Hypothalamus (tissue), 51 donors: ENCODE measurements at regions not wholly inside any gene's neighbourhood (a gene's known extent, or its start where the extent isn't known, plus 50 kb on each side); places are given as distances from the start of the nearest gene placed in this dataset.
A peak's percentile ranks its signal among the peaks of the same experiment; 100 is the strongest.
"Not testable (repeated sequence)": the region's sequence is repeated elsewhere in the genome, so short reads cannot be mapped to it uniquely, and the experiment has no call there.

Source experiments
- DNase-seq, 51 donors: peaks; one replicate each; lab custom pipeline; 2025; lab: John Stamatoyannopoulos, UW

DNA sequence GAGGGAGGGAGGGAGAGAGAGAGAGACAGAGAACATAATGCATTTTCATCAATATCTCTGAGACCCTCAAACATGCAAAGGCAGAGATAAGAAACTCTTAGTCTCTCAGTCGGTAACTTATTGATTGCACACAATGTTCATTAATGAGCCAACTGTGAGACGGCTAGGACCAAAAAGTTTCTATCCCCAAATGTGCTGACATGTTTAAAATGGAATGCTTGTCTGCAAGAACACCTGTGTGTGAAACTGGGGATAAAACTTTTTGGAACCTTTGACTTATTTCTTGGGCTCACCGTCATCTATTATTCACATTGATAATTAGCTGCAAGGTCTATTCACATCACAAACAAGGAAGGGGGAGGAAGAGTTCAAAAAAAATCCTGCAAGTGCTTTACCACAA is 477.9 kb downstream of the STIM2 start:
- DNase-seq = no peak

DNA sequence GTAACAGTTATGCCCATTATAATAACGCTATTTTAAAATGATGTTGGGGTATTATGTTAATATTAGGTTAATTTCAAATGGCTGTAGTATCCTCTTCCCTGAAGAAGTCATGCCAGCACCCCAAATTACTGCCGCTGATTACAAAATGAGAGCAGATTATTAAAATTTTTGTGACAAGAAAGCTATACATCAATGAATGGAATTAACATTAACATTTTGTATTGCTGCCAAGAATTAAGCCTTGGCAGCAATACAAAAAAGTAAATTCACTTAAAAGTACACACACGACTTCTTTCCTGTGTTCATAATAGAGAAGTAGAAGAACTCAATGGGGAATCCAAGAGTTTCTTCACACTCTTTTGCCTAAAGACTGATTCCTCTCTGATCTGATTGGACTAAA is 482.8 kb downstream of the STIM2 start:
- no peak for DNase-seq

DNA sequence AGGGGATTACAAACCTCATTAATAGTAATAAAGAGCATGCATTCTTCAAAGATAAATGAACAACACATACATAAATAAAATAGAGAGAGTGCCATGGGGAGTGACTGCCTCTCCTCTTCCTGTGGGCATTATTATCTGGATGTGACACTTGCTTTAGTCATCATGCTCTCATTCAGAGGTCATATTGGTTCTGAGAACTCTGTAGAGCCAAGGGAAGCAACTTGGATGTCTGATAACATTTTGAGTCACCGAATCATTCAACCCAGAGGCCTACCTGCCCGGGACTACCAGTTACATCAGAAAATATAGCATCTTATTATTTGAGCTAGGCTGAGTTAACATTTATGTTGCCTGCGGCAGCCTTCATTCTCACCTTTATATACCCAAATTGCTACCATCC is 489.5 kb downstream of the STIM2 start:
- no peak for DNase-seq

DNA sequence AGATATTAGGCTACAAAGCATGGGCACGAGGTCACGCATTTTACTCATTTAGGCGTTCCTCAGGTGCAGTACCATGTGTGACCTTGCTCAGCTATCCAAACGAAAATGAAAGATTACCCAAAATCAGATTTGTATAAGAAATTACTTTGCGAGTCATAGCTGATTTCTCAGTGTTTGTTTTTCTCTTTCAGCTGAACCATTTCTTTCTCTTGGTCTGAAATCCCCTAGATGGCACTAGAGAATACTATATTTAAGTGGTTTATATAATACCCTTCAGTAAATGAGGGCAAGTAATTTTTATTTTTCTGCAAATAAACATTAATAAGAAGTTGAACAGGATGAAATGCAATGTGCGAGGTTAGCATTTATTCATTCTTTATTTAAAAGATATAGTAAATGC is 496.6 kb downstream of the STIM2 start:
- peak in 1 of 51 donors; percentile 24 for DNase-seq

DNA sequence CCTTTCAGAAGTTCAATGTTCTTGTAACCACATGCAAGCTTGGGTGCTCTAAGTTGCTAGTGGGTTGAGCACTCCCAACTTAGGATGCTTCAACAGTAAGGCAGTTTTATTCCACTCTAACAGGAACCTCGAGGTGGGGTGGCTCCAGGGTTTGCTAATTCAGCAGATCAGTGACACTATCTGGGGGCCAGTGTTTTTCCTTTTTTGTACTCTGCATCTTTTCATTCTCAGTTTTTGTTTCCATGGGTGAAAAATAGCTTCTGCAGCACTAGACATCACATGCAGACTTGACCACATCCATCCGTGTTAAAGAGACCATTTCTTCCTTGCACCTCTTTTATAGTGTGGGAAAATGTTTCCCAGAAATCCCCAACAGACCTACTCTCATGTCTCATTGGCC is 497.6 kb downstream of the STIM2 start:
- no peak for DNase-seq

DNA sequence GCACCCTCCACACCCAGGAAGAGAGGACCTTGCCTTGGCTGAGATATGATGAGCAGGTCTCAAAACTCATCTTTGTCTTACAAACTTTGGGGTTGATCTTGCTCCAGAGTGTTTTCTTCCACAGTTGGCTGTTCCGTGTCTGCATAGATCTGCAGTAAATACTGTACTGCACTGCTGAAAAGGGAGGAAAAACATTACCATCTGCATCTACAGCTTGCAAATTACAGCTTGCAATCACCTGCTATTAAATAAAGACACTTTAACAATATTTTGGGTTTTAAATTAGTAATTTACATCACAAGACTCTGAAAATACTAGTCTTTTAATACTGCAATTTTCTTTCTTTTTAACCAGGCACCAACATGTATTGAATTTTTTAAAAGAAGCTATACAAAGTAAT is 499.5 kb downstream of the STIM2 start:
- no peak for DNase-seq

DNA sequence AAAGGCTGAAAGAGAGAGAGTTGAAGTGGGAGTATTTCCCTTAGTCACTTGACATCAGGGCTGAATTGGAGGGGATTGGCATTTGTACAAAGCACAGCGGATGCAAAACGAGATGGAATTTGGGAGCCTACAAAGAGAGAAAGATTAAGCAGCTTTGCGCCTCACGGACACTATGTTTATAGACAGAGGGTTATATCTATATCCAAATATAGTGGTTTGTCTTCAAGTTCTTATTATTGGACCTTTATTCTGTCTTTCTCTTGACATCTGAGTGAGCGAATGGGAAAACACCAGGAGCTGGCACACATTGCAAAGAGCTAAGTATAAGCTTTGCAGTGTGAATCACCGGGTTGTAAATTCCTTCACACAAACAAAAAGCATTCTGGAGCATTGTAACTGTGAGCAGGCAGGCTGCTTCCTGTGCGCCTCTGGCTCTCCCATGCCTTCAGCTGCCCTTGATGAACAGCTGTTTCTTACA is 500.2 kb downstream of the STIM2 start:
- DNase-seq = no peak

DNA sequence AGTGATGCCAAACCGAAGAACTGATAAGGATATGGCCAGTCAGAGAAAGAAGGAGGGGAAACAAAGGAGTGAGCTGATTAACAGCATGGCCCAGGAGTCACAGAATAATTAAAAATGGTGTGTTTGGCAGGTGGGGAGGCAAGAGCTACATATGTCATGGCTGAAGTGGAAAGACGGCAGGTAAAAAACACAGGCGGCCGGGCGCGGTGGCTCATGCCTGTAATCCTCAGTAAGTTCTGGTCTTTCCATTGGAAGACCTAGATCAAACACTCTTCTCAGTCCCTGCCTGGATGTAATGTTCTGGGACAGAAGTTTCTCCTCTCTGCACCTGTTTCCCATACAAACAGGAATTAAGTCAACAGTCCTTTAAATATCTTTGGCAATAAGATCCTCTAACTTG is 503.9 kb downstream of the STIM2 start:
- DNase-seq = no peak

DNA sequence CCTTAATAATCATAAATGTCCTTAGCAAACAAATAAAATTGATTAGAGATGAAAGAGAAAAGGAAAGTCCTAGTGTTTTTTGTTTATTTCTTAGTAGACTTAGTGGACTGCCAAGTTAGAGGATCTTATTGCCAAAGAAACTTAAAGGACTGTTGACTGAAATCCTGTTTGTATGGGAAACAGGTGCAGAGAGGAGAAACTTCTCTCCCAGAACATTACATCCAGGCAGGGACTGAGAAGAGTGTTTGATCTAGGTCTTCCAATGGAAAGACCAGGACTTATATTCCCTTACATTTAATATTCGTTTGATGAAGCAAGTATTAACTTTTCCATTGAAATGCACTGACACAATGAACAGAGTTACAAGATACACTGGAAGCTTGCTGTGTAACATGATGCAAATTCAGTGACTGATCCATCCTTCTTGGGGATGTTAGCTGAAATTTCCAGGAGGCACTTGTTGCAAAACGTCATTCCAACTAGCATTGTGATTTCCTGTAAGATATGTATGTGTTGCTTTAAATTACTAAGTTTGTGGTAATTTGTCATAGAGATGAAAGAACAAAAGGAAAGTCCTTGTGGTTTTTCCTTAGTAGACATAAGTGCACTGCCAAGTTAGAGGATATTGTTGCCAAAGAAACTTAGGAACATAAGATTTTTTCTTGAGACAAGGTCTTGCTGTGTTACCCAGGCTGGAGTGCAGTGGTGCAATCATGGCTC is 505.6 kb downstream of the STIM2 start:
- DNase-seq = no peak

DNA sequence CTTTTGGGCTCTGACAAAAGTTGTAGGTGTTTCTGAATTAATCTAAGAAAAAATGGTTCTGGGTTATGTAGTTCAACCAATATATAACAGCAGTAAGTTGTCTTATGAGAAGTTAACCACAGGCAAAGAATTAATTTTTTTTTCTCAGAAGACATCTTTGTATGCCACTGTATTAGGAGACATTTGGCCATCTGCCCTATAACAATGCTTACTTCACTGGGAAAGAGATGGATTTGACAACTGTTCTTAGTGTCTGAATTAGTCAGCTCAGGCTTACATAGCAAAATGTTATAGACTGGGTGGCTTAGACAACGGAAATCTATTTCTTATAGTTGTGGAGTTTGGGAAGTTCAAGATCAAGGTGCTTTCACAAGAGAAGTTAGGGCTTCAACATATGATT is 508.1 kb downstream of the STIM2 start:
- no peak for DNase-seq

DNA sequence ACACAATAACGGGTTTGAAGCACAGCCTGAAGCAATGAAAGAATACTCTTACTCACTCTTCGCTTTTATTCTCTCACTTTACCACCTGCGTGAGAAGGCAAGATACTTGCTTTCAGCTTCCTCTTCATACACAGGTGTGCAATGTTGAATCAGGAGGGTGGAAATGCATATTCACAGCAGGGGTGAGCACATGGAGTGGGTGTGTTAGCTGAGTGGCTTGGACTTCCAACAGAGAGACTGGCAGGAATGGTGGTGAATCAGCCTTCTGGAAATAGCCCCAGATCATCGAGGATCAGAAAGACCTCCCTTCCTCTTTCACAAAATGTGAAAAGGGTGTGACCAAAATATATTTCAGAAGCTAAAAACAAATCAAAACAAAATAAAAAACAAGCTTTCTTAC is 521.2 kb downstream of the STIM2 start:
- DNase-seq = no peak

DNA sequence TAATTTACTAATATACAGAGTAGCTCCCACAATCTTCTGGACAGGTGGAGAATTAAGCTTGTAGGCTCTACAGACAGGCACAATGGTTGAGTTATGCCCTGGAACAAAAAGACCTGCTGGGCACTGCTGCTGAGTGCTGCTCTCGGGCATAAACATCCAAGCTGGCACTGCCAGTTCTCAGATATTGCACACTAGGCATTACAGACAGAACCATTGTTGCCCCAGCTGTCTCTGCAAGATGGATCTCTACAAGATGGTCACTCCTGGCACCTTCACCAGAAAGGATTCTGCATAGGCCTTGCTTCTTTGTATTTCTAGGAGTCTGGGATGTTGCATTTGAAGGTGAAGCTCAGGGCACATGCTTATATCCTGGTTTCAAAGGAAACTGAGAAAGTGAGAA is 527.1 kb downstream of the STIM2 start:
- DNase-seq = peak in 8 of 51 donors; percentile 0 to 9 (median 2)

DNA sequence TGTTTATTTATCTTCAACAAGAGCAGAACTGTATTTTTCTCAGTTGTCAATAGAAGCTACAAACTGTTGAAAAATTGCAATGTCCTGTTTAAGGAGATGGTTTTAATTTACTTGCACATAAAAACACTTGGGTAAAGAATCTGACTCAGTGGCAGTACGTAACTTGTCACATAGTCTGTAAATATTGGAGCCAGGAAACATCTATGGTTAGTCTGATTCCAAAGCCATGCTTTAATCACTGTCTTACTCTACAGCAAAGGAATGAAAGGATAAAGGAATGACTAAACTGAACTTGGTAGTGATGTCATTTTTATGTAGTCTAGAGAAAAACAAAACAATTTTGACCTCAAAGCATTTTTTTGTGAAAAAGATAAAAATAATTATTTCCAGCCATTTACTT is 537.2 kb downstream of the STIM2 start:
- no peak for DNase-seq

DNA sequence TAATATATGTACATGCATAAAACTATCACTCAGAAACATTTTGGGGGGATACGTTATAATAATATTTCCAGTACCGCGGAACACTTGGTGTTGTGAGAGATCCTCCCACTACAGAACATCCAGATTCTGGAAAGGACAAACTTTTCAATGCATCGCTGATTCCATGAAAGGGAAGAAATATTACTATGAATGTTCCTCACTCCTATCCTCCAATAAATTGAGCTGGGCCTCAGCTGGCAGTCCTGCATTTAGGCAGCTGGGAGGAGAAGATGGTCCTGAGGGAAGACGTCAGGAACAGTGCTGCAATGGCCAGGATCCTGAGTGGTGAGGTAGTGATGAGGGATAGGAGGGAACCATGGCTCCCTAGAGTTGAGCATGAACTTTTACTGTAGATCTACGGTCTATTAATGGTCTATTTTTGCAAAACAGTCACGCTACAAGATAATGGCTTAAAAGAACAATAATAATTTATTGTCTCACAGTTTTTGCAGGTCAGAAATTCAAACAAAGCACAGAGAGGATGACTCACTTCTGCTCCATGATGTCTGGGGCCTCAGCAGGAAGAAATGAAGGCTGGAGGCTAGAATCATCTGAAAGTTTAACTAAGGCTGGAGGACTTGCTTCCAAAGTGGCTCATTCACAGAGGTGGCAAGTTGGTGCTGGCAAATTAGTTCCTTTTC is 538.1 kb downstream of the STIM2 start:
- no peak for DNase-seq

DNA sequence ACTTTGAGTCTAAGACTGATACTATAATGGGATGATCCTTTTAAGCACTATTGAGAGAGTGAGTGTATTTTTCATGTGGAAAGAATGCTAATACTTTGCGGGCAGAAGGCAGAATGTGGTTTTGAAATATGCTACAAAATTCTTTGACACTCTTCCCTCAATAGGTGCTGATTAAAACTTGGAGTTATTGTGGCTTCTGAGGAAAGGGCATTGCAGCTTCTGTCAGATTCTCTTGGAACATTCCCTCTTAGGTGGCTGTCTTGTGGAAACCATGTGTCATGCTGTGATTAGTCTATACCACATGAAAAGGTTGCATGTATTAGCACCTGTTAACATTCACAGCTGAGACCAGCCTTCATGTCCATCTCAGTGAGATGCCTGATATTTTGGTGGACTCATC is 547.0 kb downstream of the STIM2 start:
- DNase-seq = no peak

DNA sequence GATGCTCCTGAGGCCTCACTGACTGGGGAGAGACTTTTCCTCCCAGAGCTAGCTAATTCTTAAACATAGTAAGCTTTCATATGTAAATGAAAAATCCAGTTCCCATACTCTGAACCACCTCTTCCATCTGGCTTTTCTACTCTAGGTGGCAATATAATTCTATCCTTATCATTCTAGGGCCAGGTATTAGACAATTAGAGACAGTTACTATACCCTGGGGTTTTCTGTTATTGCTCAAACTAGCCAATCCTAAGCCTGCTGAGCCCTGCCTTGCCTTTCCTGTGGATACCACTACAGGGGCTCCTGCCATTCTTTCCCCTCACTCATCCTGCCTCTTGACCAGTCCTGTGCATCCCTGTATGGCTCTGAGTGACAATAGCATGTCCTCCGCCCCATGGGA is 552.0 kb downstream of the STIM2 start:
- no peak for DNase-seq

DNA sequence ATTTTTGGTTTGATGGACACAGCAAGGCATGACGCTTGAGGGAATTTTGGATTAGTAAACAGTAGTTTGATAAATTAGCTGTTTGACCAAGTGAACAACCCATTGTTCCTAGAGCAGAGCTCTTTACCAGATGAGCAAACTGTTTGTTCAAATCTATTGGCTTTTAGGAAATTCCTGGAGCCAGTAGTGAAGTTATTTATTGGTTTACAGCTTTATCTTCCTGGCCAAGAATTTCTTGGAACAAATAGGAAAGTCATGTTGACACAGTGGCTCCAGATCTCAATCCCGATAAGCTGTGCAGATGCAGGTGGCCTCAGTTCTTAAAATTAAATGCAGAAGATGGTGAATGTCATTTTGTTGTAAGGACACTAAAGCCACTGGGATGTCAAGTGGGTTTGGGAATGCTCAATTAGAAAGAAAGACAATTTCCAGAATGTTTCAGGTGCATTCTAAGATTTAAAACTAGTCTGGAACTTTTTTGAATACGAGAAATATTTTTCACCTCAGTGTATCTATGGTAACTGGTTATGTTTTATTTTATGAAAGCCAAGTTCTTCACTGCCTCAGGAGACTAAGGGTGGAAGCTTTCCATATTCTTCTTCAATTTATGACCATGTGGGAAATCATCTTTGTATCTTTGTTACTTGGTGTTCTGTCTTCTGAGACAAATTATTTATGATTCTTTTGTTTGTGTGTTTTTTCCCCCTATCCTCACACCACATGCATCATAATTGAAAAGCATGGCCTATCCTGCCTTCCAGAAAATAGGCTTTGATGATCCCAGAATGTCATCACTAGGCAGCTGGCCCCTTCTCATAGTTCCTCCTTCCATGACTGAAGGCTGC is 554.5 kb downstream of the STIM2 start:
- no peak for DNase-seq

DNA sequence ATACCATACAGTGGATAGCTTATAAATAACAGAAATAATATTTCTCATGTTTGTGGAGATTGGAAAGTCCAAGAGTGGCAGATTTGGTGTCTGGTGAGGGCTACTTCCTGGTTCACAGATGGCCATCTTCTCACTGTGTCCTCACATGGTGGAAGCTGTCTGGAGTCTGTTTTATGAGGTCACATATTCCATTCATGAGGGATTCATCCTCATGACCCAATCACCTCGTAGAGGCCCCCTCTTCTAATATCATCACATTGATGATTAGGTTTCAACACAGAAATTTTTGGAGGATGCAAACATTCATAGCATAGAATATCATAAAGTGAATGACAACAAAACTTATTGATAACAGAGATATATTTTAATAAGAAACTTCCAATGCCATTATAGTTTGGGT is 568.0 kb downstream of the STIM2 start:
- no peak for DNase-seq

DNA sequence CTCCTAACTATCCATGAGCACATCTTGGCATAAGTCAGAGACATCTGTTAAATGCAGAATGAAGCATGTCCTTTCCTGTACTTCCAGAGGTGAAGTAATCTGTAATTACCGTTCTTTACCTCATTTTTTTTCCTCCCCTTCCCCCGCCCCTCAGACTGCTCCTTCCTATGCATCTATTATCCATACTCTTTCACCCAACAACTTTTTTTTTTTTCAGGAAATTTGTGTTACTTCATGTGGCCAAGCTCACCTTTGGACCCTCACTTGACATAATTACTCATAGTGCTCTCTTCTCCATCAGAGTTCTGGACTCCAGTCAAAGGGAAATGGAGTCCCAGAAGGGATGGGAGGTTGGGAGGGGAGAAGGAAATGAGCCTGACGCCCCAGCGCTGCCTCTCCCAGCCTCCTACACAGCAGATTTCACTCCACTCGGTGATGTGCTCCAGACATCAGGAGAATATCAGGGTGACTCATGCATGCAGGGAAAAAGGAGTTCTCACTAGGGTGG is 568.8 kb downstream of the STIM2 start:
- DNase-seq = no peak

DNA sequence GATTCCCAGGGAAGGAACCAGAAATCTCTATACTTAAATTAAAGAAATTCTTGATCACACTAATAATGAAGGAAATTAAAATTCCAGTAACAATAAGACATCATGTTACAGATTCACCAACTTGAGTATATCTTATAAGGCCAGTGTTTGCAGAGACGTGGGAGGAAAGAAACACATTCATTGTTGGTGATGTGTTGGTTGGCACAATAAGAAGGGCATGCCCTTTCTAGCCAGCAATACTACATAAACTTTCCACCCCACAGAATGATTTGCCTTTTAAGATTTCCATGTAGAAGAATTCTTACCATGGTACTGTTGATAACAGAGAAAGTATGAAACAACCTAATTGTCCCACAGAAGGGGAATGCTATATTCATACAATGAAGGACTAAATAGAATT is 581.5 kb downstream of the STIM2 start:
- no peak for DNase-seq

DNA sequence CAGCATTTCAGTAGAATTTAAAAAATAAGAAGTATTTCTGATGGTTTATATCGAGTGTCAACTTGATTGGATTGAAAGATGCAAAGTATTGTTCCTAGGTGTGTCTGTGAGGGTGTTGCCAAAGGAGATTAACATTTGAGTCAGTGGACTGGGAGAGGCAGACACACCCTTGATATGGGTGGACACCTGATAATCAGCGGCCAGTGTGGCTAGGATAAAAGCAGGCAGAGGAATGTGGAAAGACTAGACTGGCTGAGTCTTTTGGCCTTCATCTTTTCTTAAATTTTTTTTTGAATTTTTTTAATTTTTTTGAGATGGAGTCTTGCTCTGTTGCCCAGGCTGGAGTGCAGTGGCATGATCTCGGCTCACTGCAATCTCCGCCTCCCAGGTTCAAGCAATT is 582.0 kb downstream of the STIM2 start:
- DNase-seq = not testable (repeated sequence)
